DMS53 treated with DMSO at 0.1 percent for 48 hours (cell line): ENCODE measurements at regions not wholly inside any gene's neighbourhood (a gene's known extent, or its start where the extent isn't known, plus 50 kb on each side); places are given as distances from the start of the nearest gene placed in this dataset.

Source experiments
- DNase-seq: peaks from one replicate; lab custom pipeline; 2025; ENCODE audit not compliant: unreplicated experiment; lab: John Stamatoyannopoulos, UW

DNA sequence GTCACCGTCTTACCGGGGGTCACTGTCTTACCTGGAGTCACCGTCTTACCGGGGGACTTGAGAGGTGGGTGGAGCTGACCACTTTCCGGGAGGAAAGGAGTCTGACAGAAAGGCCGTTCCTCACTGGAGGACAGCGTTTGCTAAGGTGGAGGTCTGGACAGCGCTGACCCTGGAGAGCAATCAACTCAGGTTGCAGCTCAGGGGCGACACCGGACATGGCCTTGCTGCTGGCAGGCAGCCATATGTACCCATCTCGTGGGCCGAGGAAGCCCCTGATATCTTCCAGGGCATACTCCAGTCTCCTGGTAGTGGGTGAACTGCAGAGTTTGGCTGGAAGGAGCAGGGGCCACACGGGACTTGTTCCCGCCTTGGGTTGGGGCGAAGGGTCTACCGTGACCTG, 234.6 kb upstream of the MYT1L start:
- DNase-seq = no peak

DNA sequence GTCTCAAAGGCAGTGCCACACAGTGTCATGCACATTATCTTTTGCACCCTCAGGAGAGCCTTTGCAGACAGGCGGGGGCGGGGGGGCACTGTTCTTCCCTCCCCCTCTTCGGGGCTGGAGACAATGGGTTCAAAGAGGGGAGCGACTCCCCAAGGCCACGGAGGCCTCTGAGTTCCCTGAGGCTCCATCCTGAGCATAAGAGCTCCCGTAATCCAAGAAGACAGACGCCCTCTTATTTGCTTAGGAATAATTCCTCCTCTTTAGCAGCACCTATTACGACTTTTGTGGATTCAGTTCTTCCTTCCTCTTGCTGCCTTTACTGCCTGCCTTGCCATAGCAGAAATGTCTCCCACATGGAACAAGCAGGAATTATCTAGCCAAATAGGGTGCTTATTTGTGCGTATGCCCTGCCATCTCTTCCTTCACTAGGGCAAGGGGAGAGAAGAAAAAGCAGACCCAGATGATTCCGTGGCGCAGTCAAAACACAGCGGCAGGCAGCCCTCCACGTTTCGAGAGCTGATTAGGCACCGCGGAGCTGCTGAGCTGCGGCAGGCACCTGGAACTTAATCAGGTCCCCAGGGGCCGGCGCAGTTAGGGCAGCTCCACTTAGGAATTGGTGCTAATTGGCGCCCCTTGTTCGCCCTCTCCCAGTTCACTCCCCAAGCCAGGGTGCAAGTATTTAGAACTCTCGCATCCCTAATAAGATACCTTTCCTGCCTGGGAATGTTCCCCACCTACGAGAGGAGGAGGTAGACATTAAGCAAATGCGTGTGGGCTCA, 233.4 kb upstream of the MYT1L start:
- DNase-seq = no peak

DNA sequence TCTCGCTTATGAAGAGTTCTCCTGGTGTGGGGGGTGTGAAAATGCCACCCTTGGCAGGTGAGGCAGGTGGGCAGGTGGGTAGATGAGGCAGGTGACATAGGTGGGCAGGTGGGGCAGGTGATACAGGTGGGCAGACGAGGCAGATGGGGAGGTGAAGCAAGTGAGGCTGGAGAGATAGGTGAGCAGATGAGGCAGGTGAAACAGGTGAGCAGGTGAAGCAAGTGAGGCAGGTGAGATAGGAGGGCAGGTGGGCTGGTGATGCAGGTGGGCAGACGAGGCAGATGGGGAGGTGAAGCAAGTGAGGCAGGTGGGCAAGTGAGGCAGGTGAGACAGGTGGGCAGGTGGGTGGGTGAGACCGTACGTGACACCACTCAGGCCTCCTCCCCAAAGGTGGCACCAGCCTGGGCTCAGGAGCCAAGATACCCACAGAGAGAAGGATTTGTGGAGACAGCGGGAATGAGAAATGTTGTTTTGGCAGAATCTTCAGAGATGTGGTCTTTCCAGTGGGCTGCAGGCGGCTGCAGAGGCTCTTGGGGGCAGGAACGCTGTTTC, 232.3 kb upstream of the MYT1L start:
- DNase-seq = no peak

DNA sequence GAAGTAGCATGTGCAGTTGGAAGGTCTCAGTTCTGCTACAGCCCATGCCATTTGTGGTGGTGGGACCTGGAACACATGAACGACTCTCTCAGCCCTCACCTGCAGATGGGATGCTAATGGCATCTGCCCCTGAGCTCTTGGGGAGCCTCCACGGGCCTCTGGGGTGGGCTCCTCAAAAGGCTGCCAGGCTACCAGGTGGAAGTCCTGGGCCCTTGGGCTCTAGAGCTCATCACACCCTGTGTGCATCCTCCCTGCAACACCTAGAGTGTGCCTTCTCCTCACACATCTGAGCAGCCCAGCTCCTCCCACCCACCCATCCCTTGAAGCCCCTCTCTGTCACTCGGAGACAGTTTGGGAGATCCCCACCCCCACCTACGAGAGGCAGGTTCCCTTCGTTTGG, 231.8 kb upstream of the MYT1L start:
- no peak for DNase-seq

DNA sequence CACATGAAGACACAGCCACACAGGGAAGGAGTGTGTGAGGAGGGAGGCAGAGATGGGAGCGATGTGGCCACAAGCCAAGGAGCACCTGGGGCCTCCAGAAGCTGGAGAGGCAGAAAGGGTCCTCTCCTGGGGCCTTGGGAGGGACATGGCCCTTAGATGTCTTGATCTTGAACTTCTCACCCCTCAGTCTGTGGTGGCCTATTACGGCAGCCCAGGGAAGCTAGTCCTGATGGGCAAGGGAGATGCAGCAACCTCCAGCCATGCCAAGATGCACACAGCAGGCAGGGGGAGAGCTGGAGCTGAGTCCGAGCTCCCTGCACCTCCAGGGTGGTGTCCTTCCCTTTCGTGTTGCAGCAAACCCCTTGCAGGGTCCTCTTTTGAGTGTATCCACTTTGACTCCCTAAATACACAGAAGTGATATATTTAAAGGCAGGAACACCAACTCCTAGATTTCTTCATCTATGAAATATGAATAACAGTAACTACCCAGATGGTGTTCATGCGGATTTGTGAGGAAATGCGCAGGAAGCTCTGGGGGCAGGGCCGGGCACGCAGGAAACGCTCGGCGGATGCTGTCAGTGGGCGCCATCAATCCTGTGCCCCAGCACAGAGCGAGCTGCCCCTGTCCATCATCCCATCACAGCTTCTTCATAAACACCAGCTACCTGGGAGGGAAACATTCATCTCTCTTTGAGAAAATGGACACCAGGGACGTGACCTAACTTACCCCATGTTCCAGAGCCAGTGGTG, 230.4 kb upstream of the MYT1L start:
- no peak for DNase-seq

DNA sequence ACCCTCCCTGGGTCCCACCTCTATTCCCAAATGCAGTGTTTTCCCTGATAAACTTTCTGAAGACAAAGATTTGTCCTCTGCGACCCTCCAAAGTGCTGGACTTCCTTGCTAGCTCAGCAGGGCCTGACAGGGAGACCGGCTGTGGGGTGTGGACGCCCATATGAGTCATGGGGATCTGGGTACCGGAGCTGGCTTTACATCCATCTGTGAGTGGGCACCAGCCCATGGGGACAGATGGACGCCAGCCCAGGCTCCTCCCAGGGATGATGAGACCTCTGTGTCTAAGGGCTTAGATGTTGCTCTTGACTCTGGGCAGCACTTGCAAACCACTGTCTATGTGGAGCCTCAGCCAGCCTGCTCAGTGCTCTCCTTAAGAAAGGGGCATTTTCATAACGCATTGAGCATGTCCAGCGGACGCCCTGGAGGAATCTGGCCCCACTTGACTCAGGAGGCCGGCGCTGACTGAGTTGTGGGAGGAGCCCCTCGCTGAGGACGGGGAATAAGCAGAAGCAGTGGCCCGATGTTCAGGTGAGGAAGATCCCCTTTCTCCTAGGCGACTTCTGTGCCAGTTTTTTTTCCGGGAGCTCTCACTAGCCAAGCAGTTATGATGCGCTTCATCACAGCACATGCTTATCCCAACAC, 229.4 kb upstream of the MYT1L start:
- no peak for DNase-seq

DNA sequence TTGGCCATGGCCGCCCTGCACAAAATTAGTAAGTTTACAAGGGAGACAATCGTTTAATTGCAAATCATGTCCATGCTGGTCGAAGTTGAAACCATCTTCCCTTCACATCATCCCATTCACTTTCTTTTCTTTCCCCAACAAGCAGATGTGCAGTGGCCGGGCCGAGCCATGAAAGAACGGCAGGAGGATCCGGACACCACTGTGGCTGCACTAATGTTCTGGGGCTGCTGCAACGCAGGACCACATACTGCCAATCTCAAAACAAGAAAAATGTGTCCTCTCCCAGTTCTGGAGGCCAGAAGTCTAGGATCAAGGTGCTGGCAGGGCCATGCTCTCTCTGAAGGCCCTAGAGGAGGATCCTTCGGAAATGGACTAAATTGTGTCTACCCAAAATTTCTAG, 227.4 kb upstream of the MYT1L start:
- DNase-seq = no peak

DNA sequence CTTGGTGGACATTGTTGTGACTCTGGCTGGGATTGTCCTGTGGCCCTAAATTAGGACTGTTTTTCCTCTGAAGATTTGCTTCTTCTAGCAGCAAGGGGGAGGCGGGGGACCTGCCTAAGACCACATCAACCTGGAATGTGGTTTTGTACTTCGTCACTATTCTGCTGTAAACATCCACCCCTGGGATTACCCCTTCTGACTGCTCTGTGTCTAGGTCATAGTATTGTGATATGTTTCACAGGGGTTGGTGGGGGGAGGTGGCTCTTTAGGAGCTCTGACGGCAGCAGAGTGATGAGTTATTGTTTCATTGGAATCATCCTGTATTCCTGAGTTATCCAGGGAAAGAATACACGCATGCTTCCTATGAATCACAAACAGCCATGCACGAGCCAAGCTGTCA, 226.4 kb upstream of the MYT1L start:
- no peak for DNase-seq

DNA sequence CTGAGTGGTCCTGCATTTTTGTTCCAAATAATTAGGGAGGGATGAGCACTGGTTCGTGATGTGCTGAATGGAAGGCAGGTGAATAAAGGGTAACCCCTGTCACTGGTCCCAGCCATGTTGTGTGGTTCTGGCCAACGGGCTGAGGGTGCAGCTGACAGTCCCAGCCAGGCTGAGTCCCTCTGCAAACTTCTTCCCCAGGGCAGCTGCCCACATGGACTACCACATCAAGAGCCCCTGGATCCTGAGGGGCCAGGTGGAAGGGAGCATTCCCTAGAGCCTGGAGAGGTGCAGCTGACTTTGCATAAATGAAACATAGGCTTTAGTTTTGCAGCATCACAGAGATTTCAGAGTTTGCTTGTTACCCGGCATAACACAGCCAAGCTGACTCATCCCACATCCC, 219.8 kb upstream of the MYT1L start:
- DNase-seq = no peak

DNA sequence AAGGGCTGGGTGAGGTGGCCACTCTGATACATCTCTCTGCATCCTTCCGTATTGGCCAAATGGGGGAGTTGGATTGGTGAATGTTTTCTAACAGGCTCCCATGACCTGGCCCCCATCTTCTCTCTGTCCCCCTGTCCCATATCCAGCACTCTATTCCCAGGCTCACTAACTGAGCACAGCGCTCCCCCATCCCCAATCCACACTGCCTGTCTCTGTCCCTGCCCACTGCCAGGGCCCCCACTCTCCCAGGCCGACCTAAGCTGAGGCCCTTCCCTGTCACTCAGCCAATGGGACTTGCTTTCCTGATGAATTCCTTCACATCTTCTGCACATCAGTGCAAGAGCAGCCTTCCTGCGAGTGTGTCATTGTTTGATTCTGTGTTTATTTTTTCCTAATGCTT, 216.8 kb upstream of the MYT1L start:
- DNase-seq = no peak

DNA sequence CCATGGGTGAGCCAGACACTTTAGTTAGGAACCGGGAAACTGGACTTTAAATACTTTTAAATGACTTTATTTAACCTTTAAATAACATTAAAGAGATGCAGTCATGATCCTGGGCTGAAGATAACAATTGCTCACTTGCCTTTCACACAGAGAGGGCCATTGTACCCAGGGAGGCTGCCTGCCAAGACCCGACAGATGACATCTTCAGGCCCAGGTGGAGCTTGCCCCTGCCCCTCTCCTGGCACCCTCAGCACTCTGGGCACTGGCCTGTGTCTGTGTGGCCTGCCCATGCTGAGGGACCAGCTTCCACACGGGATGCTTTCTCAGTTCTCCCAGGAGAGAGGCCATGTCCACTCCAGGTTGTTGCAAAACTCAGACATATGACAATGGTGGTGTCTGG, 216.4 kb upstream of the MYT1L start:
- no peak for DNase-seq

DNA sequence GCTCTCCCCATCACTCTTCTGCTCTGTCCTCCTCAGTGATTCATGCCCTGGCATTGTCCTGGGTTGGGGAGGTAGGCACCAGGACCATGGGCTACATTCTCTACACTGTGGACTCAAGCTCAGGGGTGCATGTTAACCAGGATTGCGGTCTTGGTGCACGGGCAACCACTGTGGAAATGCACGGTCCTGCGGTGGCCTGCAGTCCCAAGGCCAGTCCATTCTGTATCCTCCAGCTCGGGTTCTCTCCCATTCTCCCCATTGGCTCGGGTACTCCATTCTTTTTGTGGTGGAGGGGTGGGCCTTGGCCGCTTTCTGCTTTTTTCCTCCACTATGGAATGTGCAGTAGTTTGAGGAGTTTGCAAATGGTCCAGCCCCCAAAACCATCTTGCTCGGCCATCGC, 215.0 kb upstream of the MYT1L start:
- no peak for DNase-seq

DNA sequence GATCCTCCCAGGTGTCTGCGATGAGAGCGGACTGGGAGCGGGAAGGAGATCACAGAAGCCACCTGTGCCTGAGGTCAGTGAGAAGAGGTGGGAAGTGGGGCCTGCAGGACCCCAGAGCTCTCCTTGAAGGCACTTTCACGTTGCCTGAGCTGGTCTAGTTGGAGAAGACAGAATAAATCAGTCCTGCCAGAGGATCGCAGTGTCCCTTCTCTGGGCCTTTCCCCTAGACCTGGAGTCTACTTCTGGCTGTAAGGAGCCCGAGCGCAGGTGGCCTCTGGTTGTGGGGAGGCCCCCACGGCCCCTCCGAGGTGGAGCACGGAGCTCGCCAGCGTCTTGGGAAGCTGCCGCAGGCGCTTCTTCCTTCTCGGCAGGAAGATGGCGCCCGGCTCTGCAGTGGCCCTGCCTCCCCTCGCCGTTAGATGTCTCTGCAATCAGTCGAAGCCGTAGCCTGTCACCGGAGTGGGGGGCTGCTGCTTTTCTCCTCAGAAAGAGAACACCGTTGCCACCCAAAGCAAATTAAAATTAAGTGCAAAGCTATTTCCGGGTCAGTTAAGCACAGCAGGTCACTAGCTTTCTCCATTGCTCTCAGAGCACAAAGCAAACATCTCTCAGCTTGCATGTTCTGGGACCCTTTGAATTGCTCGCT, 212.0 kb upstream of the MYT1L start:
- no peak for DNase-seq

DNA sequence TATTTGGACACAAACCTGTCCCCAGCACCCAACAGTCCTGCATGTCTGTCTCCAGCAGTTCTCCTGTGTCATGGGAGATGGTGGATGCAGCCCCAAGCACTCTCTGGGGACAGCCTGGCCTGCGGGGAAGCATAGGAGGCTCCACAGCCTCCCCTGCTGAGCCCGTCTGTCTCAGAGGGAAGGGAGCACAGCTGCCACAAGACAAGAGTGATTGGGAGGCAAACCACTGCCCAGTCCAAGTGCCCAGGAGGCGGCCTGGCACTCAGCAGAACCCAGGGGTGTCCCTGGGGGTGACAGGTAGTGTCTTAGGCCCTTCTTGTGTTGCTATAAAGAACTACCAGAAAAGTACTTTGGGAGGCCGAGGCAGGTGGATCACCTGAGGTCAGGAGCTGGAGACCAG, 211.2 kb upstream of the MYT1L start:
- no peak for DNase-seq

DNA sequence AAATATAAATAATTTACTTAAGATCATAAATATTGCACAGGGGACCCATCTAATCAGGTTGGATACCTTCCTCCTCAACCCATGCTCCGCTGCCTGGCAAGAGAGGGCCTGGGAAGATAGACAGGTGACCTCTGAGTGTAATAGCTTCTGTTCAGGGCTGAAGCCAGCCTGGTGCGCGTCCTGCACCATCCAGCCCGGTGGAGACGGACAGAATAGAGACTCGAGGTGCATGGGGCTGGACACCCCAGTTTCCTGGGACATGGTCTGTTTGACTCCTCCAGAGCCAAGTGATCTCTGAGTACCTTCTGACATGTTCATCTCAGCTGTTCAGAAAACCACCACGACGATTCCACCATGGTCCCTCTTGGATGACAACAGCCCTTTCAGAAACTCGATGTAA, 209.3 kb upstream of the MYT1L start:
- DNase-seq = no peak

DNA sequence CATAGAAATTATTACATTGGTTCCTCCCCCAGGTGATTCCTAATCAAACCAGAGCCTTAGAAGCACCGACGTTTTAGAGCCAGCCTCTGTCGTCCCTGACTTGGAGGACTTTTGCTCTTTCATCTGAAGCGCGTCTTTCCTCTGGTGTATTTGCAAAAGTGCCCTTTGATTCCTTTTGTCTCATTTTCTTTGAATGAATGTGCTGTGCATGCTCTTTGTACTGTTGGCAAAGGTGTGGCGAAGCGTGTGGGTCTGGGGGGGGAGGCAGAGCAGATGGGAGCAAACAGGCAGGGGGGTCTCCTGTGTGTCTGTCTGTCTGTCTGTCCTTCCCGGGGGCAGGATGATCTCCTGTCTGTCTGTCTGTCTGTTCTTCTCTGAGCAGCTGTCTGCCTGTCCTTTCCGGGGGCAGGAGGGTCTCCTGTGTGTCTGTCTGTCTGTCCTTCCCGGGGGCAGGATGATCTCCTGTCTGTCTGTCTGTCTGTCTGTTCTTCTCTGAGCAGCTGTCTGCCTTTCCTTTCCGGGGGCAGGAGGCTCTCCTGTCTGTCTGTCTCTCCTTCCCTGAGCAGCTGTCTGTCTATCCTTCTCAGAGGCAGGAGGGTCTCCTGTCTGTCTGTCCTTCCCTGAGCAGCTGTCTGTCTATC, 205.5 kb upstream of the MYT1L start:
- DNase-seq = no peak

DNA sequence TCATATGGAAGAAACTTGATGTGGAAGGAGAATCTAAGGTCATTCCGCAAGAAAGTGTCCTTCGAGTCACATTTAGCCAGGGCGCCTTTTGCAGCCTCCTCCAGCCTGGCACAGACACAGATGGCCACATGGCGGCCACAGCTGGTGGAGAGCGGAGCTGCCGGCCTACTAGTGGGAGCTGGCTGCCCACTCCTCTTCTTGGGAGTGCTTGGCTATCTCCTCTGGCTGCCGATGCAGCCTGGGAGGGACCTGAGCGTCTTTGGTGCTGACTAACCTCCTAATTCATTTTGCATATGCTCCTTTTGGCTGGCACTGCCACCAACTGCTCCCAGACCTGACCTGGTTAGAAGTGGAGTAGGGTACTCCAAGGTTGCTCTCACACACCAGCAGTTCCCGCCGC, 199.3 kb upstream of the MYT1L start:
- DNase-seq = no peak

DNA sequence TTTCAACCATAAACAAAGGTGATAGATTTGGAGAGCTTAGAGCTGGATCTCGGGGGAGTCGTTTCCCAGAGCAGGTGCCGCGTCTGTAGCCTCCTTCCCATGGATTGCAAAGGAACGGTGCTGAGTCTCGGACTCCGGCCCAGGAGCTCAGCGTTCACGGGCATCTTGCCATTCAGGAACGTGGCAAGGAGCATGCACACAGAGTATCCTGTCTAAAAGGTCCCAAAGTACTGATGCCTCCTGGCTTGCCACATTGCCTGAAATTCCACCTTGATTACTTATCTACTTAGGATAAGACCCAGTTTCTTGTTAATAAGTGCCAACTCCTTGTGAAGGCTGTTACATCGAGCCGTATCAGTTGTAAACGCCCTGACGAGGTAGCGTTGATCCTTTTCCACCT, 197.8 kb upstream of the MYT1L start:
- DNase-seq = no peak

DNA sequence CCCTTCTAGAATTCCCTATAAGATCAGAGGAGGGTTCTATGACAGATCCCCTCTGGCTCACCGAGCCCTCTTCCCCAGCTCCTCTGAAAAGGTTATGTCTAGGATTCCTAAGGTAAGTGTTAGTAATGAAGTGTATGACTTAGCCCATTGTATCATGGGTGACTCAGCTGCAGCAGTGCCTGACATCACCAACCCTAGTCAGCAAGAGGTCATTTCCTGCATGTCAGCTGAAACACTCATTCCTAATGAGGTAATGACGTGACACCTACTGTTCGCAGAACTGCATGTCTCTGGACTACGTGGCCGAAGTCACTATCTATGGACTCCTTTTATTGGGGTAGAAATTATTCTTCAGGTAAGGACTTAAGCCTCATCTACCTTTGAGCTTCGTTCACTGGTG, 196.1 kb upstream of the MYT1L start:
- no peak for DNase-seq

DNA sequence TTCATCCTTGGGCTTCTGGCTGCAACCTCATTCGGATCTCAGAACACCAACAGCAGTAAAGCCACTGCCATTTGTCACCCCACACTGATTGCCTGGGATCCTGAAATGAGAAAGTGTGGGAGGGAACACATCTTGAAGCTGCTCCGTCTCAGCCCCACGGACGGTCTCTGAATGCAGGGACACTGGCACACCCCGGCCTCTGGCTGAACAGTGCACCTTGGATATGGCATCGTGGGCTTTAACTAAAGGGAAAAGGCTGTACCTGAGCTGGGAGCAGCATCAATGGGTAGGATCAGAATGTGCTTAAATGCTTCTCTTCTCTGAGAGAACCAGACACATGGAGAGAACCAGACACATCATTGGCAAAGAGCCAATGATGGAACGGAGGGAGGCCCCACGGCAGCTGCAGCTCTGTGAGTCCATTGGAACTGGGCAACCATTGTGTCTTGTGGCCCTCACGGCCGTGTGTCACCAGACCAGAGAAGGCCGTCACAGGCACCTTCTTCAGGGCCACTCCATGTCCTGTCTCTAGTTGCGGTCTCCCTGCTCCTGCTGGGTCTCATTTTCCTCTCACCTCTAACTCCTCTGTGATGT, 193.4 kb upstream of the MYT1L start:
- no peak for DNase-seq
